Gastrocnemius medialis (tissue), 4 donors: ENCODE measurements at regions not wholly inside any gene's neighbourhood (a gene's known extent, or its start where the extent isn't known, plus 50 kb on each side); places are given as distances from the start of the nearest gene placed in this dataset.

ENCODE experiments used
- ATAC-seq, 2 donors: fragments of 150-250 bp; one replicate each; pipeline ENCODE4 v1.9.1; 2016
- DNase-seq, 2 donors: peaks; one replicate each; pipeline ENCODE4 v3.0.0-alpha.2; 2019
- H3K27ac ChIP-seq, 4 donors: fragments of 200-600 bp; sonication (generic); 1 replicate in 1 of 4; 2 replicates in 3 of 4; pipeline ENCODE4 v1.5.1; 2016 to 2018; ENCODE audit warnings: mild to moderate bottlenecking in 2 of 4, moderate library complexity in 1 of 4
- H3K27me3 ChIP-seq, 3 donors: fragments of 200-600 bp; sonication (generic) in 2 of 3; 1 replicate in 1 of 3; 2 replicates in 2 of 3; pipeline versions ENCODE4 v1.5.1 to v1.6.0; 2016 to 2019; ENCODE audit warnings: mild to moderate bottlenecking in 1 of 3, moderate library complexity in 1 of 3
- H3K36me3 ChIP-seq, 2 donors: fragments of 200-600 bp; sonication (generic) in 1 of 2; one replicate each; pipeline ENCODE4 v1.5.1; 2017 to 2018
- H3K4me1 ChIP-seq, 2 donors: fragments of 200-600 bp; sonication (generic) in 1 of 2; one replicate each; pipeline ENCODE4 v1.5.1; 2016 to 2017; ENCODE audit warnings: mild to moderate bottlenecking in 2 of 2
- H3K4me3 ChIP-seq, 4 donors: fragments of 200-600 bp; sonication (generic) in 3 of 4; 1 replicate in 1 of 4; 2 replicates in 3 of 4; pipeline ENCODE4 v1.5.1; 2016 to 2019; ENCODE audit warnings: mild to moderate bottlenecking in 2 of 4
- H3K9me3 ChIP-seq, 3 donors: fragments of 200-600 bp; sonication (generic) in 2 of 3; 1 replicate in 1 of 3; 2 replicates in 2 of 3; pipeline ENCODE4 v1.5.1; 2016 to 2019
- CTCF ChIP-seq, 5 experiments: fragments of 450-650 bp in 3 of 5; fragments of 200-600 bp in 2 of 5; sonication (generic) in 2 of 5; IDR thresholded peaks in 4 of 5; conservative IDR thresholded peaks in 1 of 5; 1 replicate in 4 of 5; 2 replicates in 1 of 5; pipeline ENCODE4 v1.5.1; 2016 to 2019; ENCODE audit warnings: antibody characterized with exemption in 5 of 5, mild to moderate bottlenecking in 3 of 5, moderate library complexity in 3 of 5
- POLR2A ChIP-seq, 2 donors: fragments of 450-650 bp; IDR thresholded peaks; one replicate each; pipeline ENCODE4 v1.6.1; 2017; ENCODE audit warnings: antibody characterized with exemption in 2 of 2, mild to moderate bottlenecking in 2 of 2, moderate library complexity in 2 of 2
- in situ Hi-C, 4 donors: fragments of 200-750 bp; cut with MboI; loops; one replicate each; pipeline versions ENCODE4 v1.15.0 to v1.8.0; 2017; ENCODE audit warnings: low sequenced_read_pairs in 4 of 4
- intact Hi-C: fragments of 100-400 bp; cut with DNase I; formaldehyde crosslinking; loops from one replicate; pipeline ENCODE4 v1.15.1; 2023; ENCODE audit warnings: low total_unique reads

GRCh38 chr9:105841562-105841961 lies 147.2 kb downstream of the TMEM38B start:
- intact Hi-C loops: no loop called here
- Histone ChIP-seq H3K4me3 (no peak overlapping the region), H3K27ac (no peak overlapping the region), H3K27me3 (no peaks in the 10 kb centered on the region), H3K9me3 (no peaks in the 10 kb centered on the region), H3K36me3 (no peaks in the 10 kb centered on the region), H3K4me1 (no peaks in the 10 kb centered on the region)
- in situ Hi-C loops: no loop called here
- no peak for TF ChIP-seq CTCF (IDR thresholded peaks at IDR 0.05 in 4 of 5, conservative IDR thresholded peaks at IDR 0.05 in 1 of 5)
- TF ChIP-seq POLR2A (IDR thresholded peaks at IDR 0.05): no peak
- no peak for ATAC-seq
- no peak for DNase-seq

- ATAC-seq (no peak), DNase-seq (no peak)
- no peaks in the 10 kb centered on the region for H3K27me3 ChIP-seq
- in situ Hi-C loops (no loop called here), intact Hi-C loops (no loop called here)
- H3K4me1 ChIP-seq: no peaks in the 10 kb centered on the region
- peak; percentile 43 to 67 (median 54) for TF ChIP-seq CTCF (IDR thresholded peaks at IDR 0.05 in 4 of 5, conservative IDR thresholded peaks at IDR 0.05 in 1 of 5)
- no peak for TF ChIP-seq POLR2A (IDR thresholded peaks at IDR 0.05)
- H3K9me3 ChIP-seq: no peaks in the 10 kb centered on the region
- no peaks in the 10 kb centered on the region for H3K36me3 ChIP-seq
- H3K4me3 ChIP-seq: no peak overlapping the region
- no peak overlapping the region for H3K27ac ChIP-seq
Observed at GRCh38 chr9:105842023-105842644, 147.8 kb downstream of the TMEM38B start.

GRCh38 chr9:105846825-105847224 lies 152.5 kb downstream of the TMEM38B start:
- no peak for ATAC-seq
- in situ Hi-C loops: no loop called here

GRCh38 chr9:105850852-105851500 lies 156.6 kb downstream of the TMEM38B start:
- intact Hi-C loops: no loop called here
- Histone ChIP-seq H3K36me3 (no peaks in the 10 kb centered on the region), H3K4me3 (no peak overlapping the region), H3K27me3 (no peaks in the 10 kb centered on the region), H3K9me3 (no peaks in the 10 kb centered on the region), H3K27ac (no peak overlapping the region), H3K4me1 (peaks cover 11 to 12% of the 10 kb centered on the region in 2 donors)
- ATAC-seq (no peak), DNase-seq (no peak)
- TF ChIP-seq CTCF (IDR thresholded peaks at IDR 0.05 in 4 of 5, conservative IDR thresholded peaks at IDR 0.05 in 1 of 5): no peak
- TF ChIP-seq POLR2A (IDR thresholded peaks at IDR 0.05): no peak
- in situ Hi-C loops: loop anchor here in 1 of 4 donors (25.0 kb wide), 1 partner anchor 239 kb away; no protein-coding TSS in a partner anchor

More at GRCh38 chr9:105846825-105847224, 152.5 kb downstream of the TMEM38B start:
- Histone ChIP-seq H3K27ac (no peak overlapping the region), H3K9me3 (no peaks in the 10 kb centered on the region), H3K36me3 (no peaks in the 10 kb centered on the region), H3K4me3 (no peak overlapping the region), H3K27me3 (no peaks in the 10 kb centered on the region), H3K4me1 (no peaks in the 10 kb centered on the region)
- DNase-seq: no peak
- intact Hi-C loops: no loop called here
- no peak for TF ChIP-seq POLR2A (IDR thresholded peaks at IDR 0.05)
- TF ChIP-seq CTCF (IDR thresholded peaks at IDR 0.05 in 4 of 5, conservative IDR thresholded peaks at IDR 0.05 in 1 of 5): no peak
